MV-4-11 (cell line): ENCODE measurements at regions not wholly inside any gene's neighbourhood (a gene's known extent, or its start where the extent isn't known, plus 50 kb on each side); places are given as distances from the start of the nearest gene placed in this dataset.

ENCODE experiments used
- DNase-seq: peaks from one replicate; lab custom pipeline; 2025; lab: John Stamatoyannopoulos, UW

- DNase-seq: no peak
These were observed 195.0 kb upstream of the SLITRK1 start for GRCh38 chr13:84077271-84077670.

- no peak for DNase-seq
These were observed 194.0 kb upstream of the SLITRK1 start for GRCh38 chr13:84076280-84076679.

GRCh38 chr13:84050536-84050935 lies 168.3 kb upstream of the SLITRK1 start:
- no peak for DNase-seq

- no peak for DNase-seq
These were observed 167.4 kb upstream of the SLITRK1 start for GRCh38 chr13:84049443-84050219.

GRCh38 chr13:84044805-84045204 lies 162.5 kb upstream of the SLITRK1 start:
- DNase-seq: no peak

GRCh38 chr13:84038001-84038400 lies 155.7 kb upstream of the SLITRK1 start:
- no peak for DNase-seq

- DNase-seq: no peak
These were observed 149.8 kb upstream of the SLITRK1 start for GRCh38 chr13:84032116-84032515.

- no peak for DNase-seq
These were observed 148.8 kb upstream of the SLITRK1 start for GRCh38 chr13:84031120-84031519.

- peak; percentile 58 for DNase-seq
These were observed 147.1 kb upstream of the SLITRK1 start for GRCh38 chr13:84029396-84029795.

- DNase-seq: peak; percentile 5
These were observed 143.6 kb upstream of the SLITRK1 start for GRCh38 chr13:84025824-84026223.

- DNase-seq: no peak
These were observed 114.1 kb upstream of the SLITRK1 start for GRCh38 chr13:83996415-83996814.

GRCh38 chr13:83995930-83996329 lies 113.7 kb upstream of the SLITRK1 start:
- no peak for DNase-seq

- no peak for DNase-seq
These were observed 110.5 kb upstream of the SLITRK1 start for GRCh38 chr13:83992566-83993358.

- no peak for DNase-seq
These were observed 105.1 kb upstream of the SLITRK1 start for GRCh38 chr13:83987394-83987793.

- no peak for DNase-seq
These were observed 102.5 kb upstream of the SLITRK1 start for GRCh38 chr13:83984793-83985192.

- no peak for DNase-seq
These were observed 98.1 kb upstream of the SLITRK1 start for GRCh38 chr13:83980331-83980730.

- peak; percentile 74 for DNase-seq
These were observed 93.4 kb upstream of the SLITRK1 start for GRCh38 chr13:83975655-83976165.

GRCh38 chr13:83958531-83958930 lies 76.3 kb upstream of the SLITRK1 start:
- no peak for DNase-seq

GRCh38 chr13:83955011-83955410 lies 72.7 kb upstream of the SLITRK1 start:
- DNase-seq: no peak

- DNase-seq: no peak
These were observed 71.6 kb upstream of the SLITRK1 start for GRCh38 chr13:83953916-83954315.

- DNase-seq: no peak
These were observed 68.0 kb upstream of the SLITRK1 start for GRCh38 chr13:83950293-83950692.

GRCh38 chr13:83943530-83944279 lies 61.4 kb upstream of the SLITRK1 start:
- no peak for DNase-seq
